Esophagus muscularis mucosa (tissue), 4 donors: ENCODE measurements at regions not wholly inside any gene's neighbourhood (a gene's known extent, or its start where the extent isn't known, plus 50 kb on each side); places are given as distances from the start of the nearest gene placed in this dataset.

Source experiments
- DNase-seq: peaks from one replicate; pipeline ENCODE4 v3.0.0-alpha.2; 2017; ENCODE audit errors: extremely low spot score
- H3K27ac ChIP-seq, 4 donors: fragments of 200-600 bp; sonication (generic); replicated peaks in 1 of 4; 1 replicate in 3 of 4; 2 replicates in 1 of 4; pipeline ENCODE4 v1.5.1; 2016 to 2019; ENCODE audit warnings: mild to moderate bottlenecking in 1 of 4
- H3K27me3 ChIP-seq, 4 donors: fragments of 200-600 bp; sonication (generic); one replicate each; pipeline versions ENCODE4 v1.5.1 to v1.6.0; 2016 to 2019
- H3K36me3 ChIP-seq, 4 donors: fragments of 200-600 bp; sonication (generic); one replicate each; pipeline ENCODE4 v1.5.1; 2016 to 2019
- H3K4me1 ChIP-seq, 4 donors: fragments of 200-600 bp; sonication (generic); one replicate each; pipeline ENCODE4 v1.5.1; 2016 to 2019
- H3K4me3 ChIP-seq, 4 donors: fragments of 200-600 bp; sonication (generic); 1 replicate in 2 of 4; 2 replicates in 2 of 4; pipeline ENCODE4 v1.5.1; 2016 to 2019; ENCODE audit warnings: mild to moderate bottlenecking in 4 of 4, moderate library complexity in 1 of 4
- H3K9me3 ChIP-seq, 4 donors: fragments of 200-600 bp; sonication (generic); 1 replicate in 3 of 4; 2 replicates in 1 of 4; pipeline ENCODE4 v1.5.1; 2016 to 2019
- CTCF ChIP-seq, 3 experiments: fragments of 200-600 bp in 2 of 3; fragments of 450-650 bp in 1 of 3; sonication (generic) in 2 of 3; IDR thresholded peaks; one replicate each; pipeline ENCODE4 v1.5.1; 2017 to 2019; ENCODE audit warnings: antibody characterized with exemption in 3 of 3, mild to moderate bottlenecking in 2 of 3, moderate library complexity in 1 of 3
- EP300 ChIP-seq: sonication (generic); formaldehyde crosslinking; IDR thresholded peaks from one replicate; pipeline ENCODE4 v1.6.1; 2017; ENCODE audit warnings: antibody characterized with exemption
- POLR2A ChIP-seq: fragments of 450-650 bp; IDR thresholded peaks from one replicate; pipeline ENCODE4 v1.6.1; 2017; ENCODE audit warnings: antibody characterized with exemption, moderate library complexity, mild to moderate bottlenecking, low read depth
- POLR2AphosphoS5 ChIP-seq, 2 donors: sonication (generic); formaldehyde crosslinking; IDR thresholded peaks; one replicate each; pipeline ENCODE4 v1.6.1; 2017; ENCODE audit warnings: antibody characterized with exemption in 2 of 2
- WGBS: methylation state at CpG from one replicate; pipeline ENCODE4 v1.1.5; 2018; 5-methylcytosine and 5-hydroxymethylcytosine counted together
- intact Hi-C: fragments of 100-400 bp; cut with DNase I; formaldehyde crosslinking; loops from one replicate; pipeline ENCODE4 v1.15.1; 2023

- H3K27me3 ChIP-seq, result peaks cover 0 to 12% (median 0%) of the 10 kb centered on the region in 4 donors
- peak overlapping the region; percentile 41 to 55 (median 44) for H3K4me3 ChIP-seq
- no peaks in the 10 kb centered on the region for H3K36me3 ChIP-seq
- H3K9me3 ChIP-seq, result no peaks in the 10 kb centered on the region
- intact Hi-C loops, result loop anchor here (2.0 to 5.0 kb wide), 2 partner anchors 342 to 480 kb away; no protein-coding TSS in a partner anchor
- peak; percentile 75 to 95 (median 90) for TF ChIP-seq CTCF (IDR thresholded peaks at IDR 0.05)
- no peak for TF ChIP-seq POLR2A
- H3K27ac ChIP-seq, result no peak overlapping the region
- WGBS, result 9% methylated on average over 42 of the region's 46 CpGs
- no peak for DNase-seq
- H3K4me1 ChIP-seq, result peaks cover 7 to 14% (median 10%) of the 10 kb centered on the region in 4 donors
These were observed 93.7 kb upstream of the PRNP start for GRCh38 chr20:4592316-4593148.

- no peak overlapping the region for H3K27ac ChIP-seq
- intact Hi-C loops, result loop anchor here (2.0 to 5.0 kb wide), 2 partner anchors 341 to 480 kb away; no protein-coding TSS in a partner anchor
- H3K36me3 ChIP-seq, result no peaks in the 10 kb centered on the region
- no peaks in the 10 kb centered on the region for H3K9me3 ChIP-seq
- 72% methylated on average over 4 of the region's 10 CpGs for WGBS
- no peak for DNase-seq
- peak overlapping the region in 1 of 4 donors; percentile 45 for H3K4me3 ChIP-seq
- peaks cover 7 to 14% (median 10%) of the 10 kb centered on the region in 4 donors for H3K4me1 ChIP-seq
- H3K27me3 ChIP-seq, result peaks cover 0 to 9% (median 0%) of the 10 kb centered on the region in 4 donors
- TF ChIP-seq CTCF (IDR thresholded peaks at IDR 0.05), result no peak
- no peak for TF ChIP-seq POLR2AphosphoS5 (IDR thresholded peaks at IDR 0.05)
These were observed 94.3 kb upstream of the PRNP start for GRCh38 chr20:4591975-4592315.

- no peak for TF ChIP-seq EP300
- no peak for TF ChIP-seq CTCF (IDR thresholded peaks at IDR 0.05)
- TF ChIP-seq POLR2AphosphoS5 (IDR thresholded peaks at IDR 0.05), result no peak
- no peak for TF ChIP-seq POLR2A
- no peak for DNase-seq
- no peak overlapping the region for H3K27ac ChIP-seq
- H3K9me3 ChIP-seq, result no peaks in the 10 kb centered on the region
- intact Hi-C loops, result no loop called here
- no peaks in the 10 kb centered on the region for H3K4me1 ChIP-seq
- H3K27me3 ChIP-seq, result peaks cover 0 to 13% (median 0%) of the 10 kb centered on the region in 4 donors
- 73% methylated on average over 5 of the region's 5 CpGs for WGBS
- H3K36me3 ChIP-seq, result no peaks in the 10 kb centered on the region
- no peak overlapping the region for H3K4me3 ChIP-seq
These were observed 100.5 kb upstream of the PRNP start for GRCh38 chr20:4585758-4586157.

- H3K4me3 ChIP-seq, result no peak overlapping the region
- DNase-seq, result peak; percentile 53
- H3K27ac ChIP-seq, result no peak overlapping the region
- H3K36me3 ChIP-seq, result no peaks in the 10 kb centered on the region
- TF ChIP-seq POLR2A, result no peak
- no peak for TF ChIP-seq POLR2AphosphoS5 (IDR thresholded peaks at IDR 0.05)
- TF ChIP-seq EP300, result no peak
- no peak for TF ChIP-seq CTCF (IDR thresholded peaks at IDR 0.05)
- 77% methylated on average over 3 of the region's 3 CpGs for WGBS
- no peaks in the 10 kb centered on the region for H3K9me3 ChIP-seq
- intact Hi-C loops, result no loop called here
- H3K27me3 ChIP-seq, result peaks cover 0 to 13% (median 0%) of the 10 kb centered on the region in 4 donors
- H3K4me1 ChIP-seq, result no peaks in the 10 kb centered on the region
These were observed 101.0 kb upstream of the PRNP start for GRCh38 chr20:4585104-4585753.
